ENCODE measurements at regions not wholly inside any gene's neighbourhood (a gene's known extent, or its start where the extent isn't known, plus 50 kb on each side); places are given as distances from the start of the nearest gene placed in this dataset.

GRCh38 chr21:18191139-18191538, 53.5 kb upstream of the CHODL start:
- no peak for DNase-seq (ENCODE audit: low spot score)

GRCh38 chr21:18178509-18178908, 66.1 kb upstream of the CHODL start:
- DNase-seq (ENCODE audit: low spot score): no peak

- no peak for DNase-seq (ENCODE audit: low spot score)
Observed at GRCh38 chr21:18174370-18174769, 70.3 kb upstream of the CHODL start.

GRCh38 chr21:18170829-18171228, 73.8 kb upstream of the CHODL start:
- no peak for DNase-seq (ENCODE audit: low spot score)

GRCh38 chr21:18170221-18170620, 74.4 kb upstream of the CHODL start:
- no peak for DNase-seq (ENCODE audit: low spot score)

- DNase-seq (ENCODE audit: low spot score): no peak
Observed at GRCh38 chr21:18168108-18168507, 76.5 kb upstream of the CHODL start.

- peak; percentile 22 for DNase-seq (ENCODE audit: low spot score)
Observed at GRCh38 chr21:18164933-18165332, 79.7 kb upstream of the CHODL start.

- no peak for DNase-seq (ENCODE audit: low spot score)
Observed at GRCh38 chr21:18164483-18164882, 80.2 kb upstream of the CHODL start.

GRCh38 chr21:18163956-18164355, 80.7 kb upstream of the CHODL start:
- DNase-seq (ENCODE audit: low spot score): no peak

- DNase-seq (ENCODE audit: low spot score): no peak
Observed at GRCh38 chr21:18161841-18162240, 82.8 kb upstream of the CHODL start.

GRCh38 chr21:18157406-18157805, 87.2 kb upstream of the CHODL start:
- no peak for DNase-seq (ENCODE audit: low spot score)

GRCh38 chr21:18155508-18156193, 89.0 kb upstream of the CHODL start:
- no peak for DNase-seq (ENCODE audit: low spot score)

- no peak for DNase-seq (ENCODE audit: low spot score)
Observed at GRCh38 chr21:18153063-18153462, 91.6 kb upstream of the CHODL start.

- DNase-seq (ENCODE audit: low spot score): no peak
Observed at GRCh38 chr21:18152371-18152770, 92.3 kb upstream of the CHODL start.

GRCh38 chr21:18151046-18151445, 93.6 kb upstream of the CHODL start:
- DNase-seq (ENCODE audit: low spot score): no peak

- no peak for DNase-seq (ENCODE audit: low spot score)
Observed at GRCh38 chr21:18148401-18148800, 96.2 kb upstream of the CHODL start.

- peak; percentile 87 for DNase-seq (ENCODE audit: low spot score)
Observed at GRCh38 chr21:18147678-18148077, 97.0 kb upstream of the CHODL start.

GRCh38 chr21:18146820-18147219, 97.8 kb upstream of the CHODL start:
- DNase-seq (ENCODE audit: low spot score): no peak

GRCh38 chr21:18144339-18144738, 100.3 kb upstream of the CHODL start:
- no peak for DNase-seq (ENCODE audit: low spot score)

GRCh38 chr21:18142655-18143054, 102.0 kb upstream of the CHODL start:
- DNase-seq (ENCODE audit: low spot score): no peak

GRCh38 chr21:18138507-18138906, 106.1 kb upstream of the CHODL start:
- no peak for DNase-seq (ENCODE audit: low spot score)

GRCh38 chr21:18129526-18129925, 115.1 kb upstream of the CHODL start:
- DNase-seq (ENCODE audit: low spot score): no peak

GRCh38 chr21:18118566-18118965, 126.1 kb upstream of the CHODL start:
- no peak for DNase-seq (ENCODE audit: low spot score)

GRCh38 chr21:18117176-18117575, 127.5 kb upstream of the CHODL start:
- no peak for DNase-seq (ENCODE audit: low spot score)

Measured in SK-N-DZ (cell line).